Stimulated activated CD8-positive, alpha-beta memory T cell treated with anti-CD3 and anti-CD28 coated beads, Interleukin-12 subunit alpha, Interleukin-12 subunit beta, amount 100 ng/mL, for 1 hour (primary cell): ENCODE measurements at regions not wholly inside any gene's neighbourhood (a gene's known extent, or its start where the extent isn't known, plus 50 kb on each side); places are given as distances from the start of the nearest gene placed in this dataset.
"Not testable (repeated sequence)": the region's sequence is repeated elsewhere in the genome, so short reads cannot be mapped to it uniquely, and the experiment has no call there.

Experiments used
- DNase-seq: peaks from one replicate; pipeline ENCODE4 v3.0.0-alpha.2; 2020; ENCODE audit warnings: low read depth

GRCh38 chr3:34646911-34647460 is 848.6 kb downstream of the PDCD6IP start:
- DNase-seq = no peak

GRCh38 chr3:34650131-34650530 is 851.7 kb downstream of the PDCD6IP start:
- DNase-seq = no peak

GRCh38 chr3:34668915-34669314 is 870.5 kb downstream of the PDCD6IP start:
- DNase-seq = no peak

GRCh38 chr3:34669490-34669889 is 871.1 kb downstream of the PDCD6IP start:
- DNase-seq = no peak

- DNase-seq = no peak
Measured at GRCh38 chr3:34675383-34676120, 877.1 kb downstream of the PDCD6IP start.

GRCh38 chr3:34676436-34676835 is 878.0 kb downstream of the PDCD6IP start:
- DNase-seq = no peak

GRCh38 chr3:34678575-34678974 is 880.1 kb downstream of the PDCD6IP start:
- no peak for DNase-seq

- DNase-seq = not testable (repeated sequence)
Measured at GRCh38 chr3:34679055-34679454, 880.6 kb downstream of the PDCD6IP start.

GRCh38 chr3:34683851-34684250 is 885.4 kb downstream of the PDCD6IP start:
- no peak for DNase-seq

GRCh38 chr3:34686541-34686940 is 888.1 kb downstream of the PDCD6IP start:
- DNase-seq = no peak

GRCh38 chr3:34687671-34688070 is 889.2 kb downstream of the PDCD6IP start:
- no peak for DNase-seq

GRCh38 chr3:34696831-34697230 is 898.4 kb downstream of the PDCD6IP start:
- no peak for DNase-seq

- no peak for DNase-seq
Measured at GRCh38 chr3:34703053-34703452, 904.6 kb downstream of the PDCD6IP start.

GRCh38 chr3:34724916-34725499 is 914.3 kb upstream of the ARPP21 start:
- DNase-seq = no peak

- DNase-seq = no peak
Measured at GRCh38 chr3:34725774-34726173, 913.6 kb upstream of the ARPP21 start.

- DNase-seq = no peak
Measured at GRCh38 chr3:34727700-34728099, 911.6 kb upstream of the ARPP21 start.

- DNase-seq = no peak
Measured at GRCh38 chr3:34742151-34742550, 897.2 kb upstream of the ARPP21 start.

GRCh38 chr3:34758630-34759261 is 880.6 kb upstream of the ARPP21 start:
- DNase-seq = no peak

- DNase-seq = no peak
Measured at GRCh38 chr3:34777386-34777785, 861.9 kb upstream of the ARPP21 start.

- no peak for DNase-seq
Measured at GRCh38 chr3:34779092-34779491, 860.2 kb upstream of the ARPP21 start.

GRCh38 chr3:34780294-34780693 is 859.0 kb upstream of the ARPP21 start:
- no peak for DNase-seq

GRCh38 chr3:34780973-34781372 is 858.4 kb upstream of the ARPP21 start:
- DNase-seq = no peak

- no peak for DNase-seq
Measured at GRCh38 chr3:34782871-34783270, 856.5 kb upstream of the ARPP21 start.
